ENCODE measurements at regions not wholly inside any gene's neighbourhood (a gene's known extent, or its start where the extent isn't known, plus 50 kb on each side); places are given as distances from the start of the nearest gene placed in this dataset.

- peak; percentile 98 for TF ChIP-seq ZBTB33 (CRISPR knock-in tag; IDR thresholded peaks at IDR 0.05)
- TF ChIP-seq ZNF580 (CRISPR knock-in tag; IDR thresholded peaks at IDR 0.05; ENCODE audit: borderline replicate concordance, low read depth) = no peak
- no peak for TF ChIP-seq ZNF101 (CRISPR knock-in tag; IDR thresholded peaks at IDR 0.05; ENCODE audit: borderline replicate concordance, low read depth)
- TF ChIP-seq RAD21 (CRISPR knock-in tag; IDR thresholded peaks at IDR 0.05) = peak; percentile 56
- no peak for TF ChIP-seq ZBTB38 (CRISPR knock-in tag; IDR thresholded peaks at IDR 0.05)
- TF ChIP-seq PHF8 (CRISPR knock-in tag; IDR thresholded peaks at IDR 0.05) = no peak
- TF ChIP-seq ARID5B (CRISPR knock-in tag; IDR thresholded peaks at IDR 0.05) = 0 out of 2 replicates have a peak, but pooled peaks have one; percentile 28
- no peak for TF ChIP-seq ZNF7 (CRISPR knock-in tag; IDR thresholded peaks at IDR 0.05)
- no peak for TF ChIP-seq ZBTB25 (CRISPR knock-in tag; IDR thresholded peaks at IDR 0.05)
- no peak for TF ChIP-seq SIN3A (IDR thresholded peaks at IDR 0.05; ENCODE audit: borderline replicate concordance, low read depth, low read length)
- TF ChIP-seq DR1 (CRISPR knock-in tag; IDR thresholded peaks at IDR 0.05) = no peak
- no peak for TF ChIP-seq NR2F6 (IDR thresholded peaks at IDR 0.05)
- TF ChIP-seq NR2F6 (CRISPR knock-in tag; IDR thresholded peaks at IDR 0.05) = no peak
- no peak for TF ChIP-seq CC2D1A (CRISPR knock-in tag; IDR thresholded peaks at IDR 0.05)
- TF ChIP-seq ZNF572 (CRISPR knock-in tag; IDR thresholded peaks at IDR 0.05) = no peak
- no peak for TF ChIP-seq POLR2A (IDR thresholded peaks at IDR 0.05; ENCODE audit: insufficient read depth in 1 of 2, low read depth in 2 of 2, low read length in 2 of 2)
- TF ChIP-seq ZNF598 (CRISPR knock-in tag; IDR thresholded peaks at IDR 0.05; ENCODE audit: borderline replicate concordance) = no peak
Observed at GRCh38 chr10:117442944-117443685, 67.9 kb upstream of the PDZD8 start (continued).

Data from HepG2 (cell line).